ENCODE measurements at regions not wholly inside any gene's neighbourhood (a gene's known extent, or its start where the extent isn't known, plus 50 kb on each side); places are given as distances from the start of the nearest gene placed in this dataset.

GRCh38 chr19:29421196-29421545 is 104.6 kb upstream of the VSTM2B start:
- TF ChIP-seq EP300 (IDR thresholded peaks at IDR 0.05) (no peak), CTCF (IDR thresholded peaks at IDR 0.05) (no peak), POLR2AphosphoS5 (IDR thresholded peaks at IDR 0.05) (no peak), POLR2A (IDR thresholded peaks at IDR 0.05) (no peak)
- Histone ChIP-seq H3K9me3 (peaks cover 0 to 12% (median 3%) of the 10 kb centered on the region in 4 donors), H3K4me1 (no peaks in the 10 kb centered on the region), H3K4me3 (no peak overlapping the region), H3K36me3 (no peaks in the 10 kb centered on the region), H3K27me3 (peaks cover 0 to 27% (median 0%) of the 10 kb centered on the region in 3 donors), H3K27ac (no peak overlapping the region)
- intact Hi-C loops (cut with DNase I; ENCODE audit: low total_unique reads) = no loop called here
- DNase-seq = no peak
- WGBS, 5 donors = 52 to 60% (median 56%) methylated on average over 11 of the region's 11 CpGs

GRCh38 chr19:29422047-29422446 is 103.7 kb upstream of the VSTM2B start:
- Histone ChIP-seq H3K36me3 (no peaks in the 10 kb centered on the region), H3K9me3 (peaks cover 0 to 12% (median 3%) of the 10 kb centered on the region in 4 donors), H3K27me3 (peaks cover 0 to 21% (median 0%) of the 10 kb centered on the region in 3 donors), H3K4me3 (no peak overlapping the region), H3K4me1 (no peaks in the 10 kb centered on the region), H3K27ac (no peak overlapping the region)
- intact Hi-C loops (cut with DNase I; ENCODE audit: low total_unique reads) = no loop called here
- WGBS, 5 donors = 60 to 93% (median 69%) methylated on average over 4 to 7 of the region's 7 CpGs
- TF ChIP-seq POLR2A (IDR thresholded peaks at IDR 0.05) (no peak), POLR2AphosphoS5 (IDR thresholded peaks at IDR 0.05) (no peak), EP300 (IDR thresholded peaks at IDR 0.05) (no peak)
- DNase-seq = no peak

GRCh38 chr19:29422486-29423085 is 103.2 kb upstream of the VSTM2B start:
- intact Hi-C loops (cut with DNase I; ENCODE audit: low total_unique reads) = no loop called here
- Histone ChIP-seq H3K4me1 (no peaks in the 10 kb centered on the region), H3K27me3 (peaks cover 0 to 17% (median 0%) of the 10 kb centered on the region in 3 donors), H3K36me3 (no peaks in the 10 kb centered on the region), H3K4me3 (no peak overlapping the region), H3K9me3 (peaks cover 0 to 12% (median 3%) of the 10 kb centered on the region in 4 donors), H3K27ac (no peak overlapping the region)
- TF ChIP-seq POLR2A (IDR thresholded peaks at IDR 0.05) (no peak), EP300 (IDR thresholded peaks at IDR 0.05) (no peak), CTCF (IDR thresholded peaks at IDR 0.05) (no peak), POLR2AphosphoS5 (IDR thresholded peaks at IDR 0.05) (no peak)
- 50 to 60% (median 59%) methylated on average over 5 of the region's 5 CpGs for WGBS, 5 donors
- DNase-seq = no peak

GRCh38 chr19:29428071-29428470 is 97.7 kb upstream of the VSTM2B start:
- Histone ChIP-seq H3K27ac (no peak overlapping the region), H3K4me1 (no peaks in the 10 kb centered on the region), H3K27me3 (peaks cover 0 to 25% (median 0%) of the 10 kb centered on the region in 3 donors), H3K36me3 (no peaks in the 10 kb centered on the region), H3K9me3 (peaks cover 0 to 12% (median 3%) of the 10 kb centered on the region in 4 donors), H3K4me3 (no peak overlapping the region)
- 59 to 65% (median 63%) methylated on average over 5 to 7 of the region's 7 CpGs for WGBS, 5 donors
- DNase-seq = no peak
- no peak for TF ChIP-seq EP300 (IDR thresholded peaks at IDR 0.05)
- TF ChIP-seq CTCF (IDR thresholded peaks at IDR 0.05) = no peak
- TF ChIP-seq POLR2AphosphoS5 (IDR thresholded peaks at IDR 0.05) = no peak
- TF ChIP-seq POLR2A (IDR thresholded peaks at IDR 0.05) = no peak
- intact Hi-C loops (cut with DNase I; ENCODE audit: low total_unique reads) = no loop called here

- intact Hi-C loops (cut with DNase I; ENCODE audit: low total_unique reads) = no loop called here
- Histone ChIP-seq H3K27me3 (peaks cover 0 to 33% (median 0%) of the 10 kb centered on the region in 3 donors), H3K27ac (no peak overlapping the region), H3K4me1 (no peaks in the 10 kb centered on the region), H3K4me3 (no peak overlapping the region), H3K9me3 (peaks cover 0 to 11% (median 3%) of the 10 kb centered on the region in 4 donors), H3K36me3 (no peaks in the 10 kb centered on the region)
- WGBS, 5 donors = 73 to 89% (median 81%) methylated on average over 4 to 9 of the region's 9 CpGs
- no peak for DNase-seq
- no peak for TF ChIP-seq EP300 (IDR thresholded peaks at IDR 0.05)
- TF ChIP-seq CTCF (IDR thresholded peaks at IDR 0.05) = no peak
- TF ChIP-seq POLR2A (IDR thresholded peaks at IDR 0.05) = no peak
- TF ChIP-seq POLR2AphosphoS5 (IDR thresholded peaks at IDR 0.05) = no peak
These were observed 96.8 kb upstream of the VSTM2B start for GRCh38 chr19:29429021-29429420.
